Large intestine (tissue), 3 donors: ENCODE measurements at regions not wholly inside any gene's neighbourhood (a gene's known extent, or its start where the extent isn't known, plus 50 kb on each side); places are given as distances from the start of the nearest gene placed in this dataset.
A peak's percentile ranks its signal among the peaks of the same experiment; 100 is the strongest.
"Not testable (repeated sequence)": the region's sequence is repeated elsewhere in the genome, so short reads cannot be mapped to it uniquely, and the experiment has no call there.

Source experiments
- DNase-seq, 2 donors: peaks; one replicate each; pipeline versions ENCODE4 v3.0.0 to v3.0.0-alpha.2; 2013
- H3K27ac ChIP-seq: one replicate; pipeline ENCODE4 v1.5.1; 2013; ENCODE audit warnings: low read length
- H3K27me3 ChIP-seq: 2 replicates; pipeline ENCODE4 v1.6.1; 2013; ENCODE audit warnings: low read length; ENCODE audit not compliant: control insufficient read depth, insufficient read depth
- H3K36me3 ChIP-seq: 2 replicates; pipeline ENCODE4 v1.6.1; 2013; ENCODE audit warnings: low read length; ENCODE audit not compliant: control insufficient read depth, insufficient read depth
- H3K4me1 ChIP-seq: one replicate; pipeline ENCODE4 v1.6.1; 2013; ENCODE audit warnings: low read length; ENCODE audit not compliant: control insufficient read depth, insufficient read depth
- H3K4me3 ChIP-seq: one replicate; pipeline ENCODE4 v1.5.1; 2013; ENCODE audit warnings: low read length
- H3K9me3 ChIP-seq: one replicate; pipeline ENCODE4 v1.6.1; 2013; ENCODE audit warnings: mild to moderate bottlenecking, low read depth, low read length, moderate library complexity; ENCODE audit not compliant: control insufficient read depth
- WGBS: methylation state at CpG from one replicate; pipeline ENCODE4 v1.1.5; 2013; ENCODE audit warnings: low lambda C conversion rate; ENCODE audit not compliant: insufficient coverage; 5-methylcytosine and 5-hydroxymethylcytosine counted together

GRCh38 chr3:115204475-115204874 lies 57.4 kb upstream of the ZBTB20 start:
- Histone ChIP-seq H3K4me1 (no peaks in the 10 kb centered on the region), H3K4me3 (no peak overlapping the region), H3K27ac (no peak overlapping the region), H3K36me3 (no peaks in the 10 kb centered on the region), H3K9me3 (no peaks in the 10 kb centered on the region), H3K27me3 (no peaks in the 10 kb centered on the region)
- DNase-seq: peak; percentile 25 to 65

- H3K27me3 ChIP-seq: no peaks in the 10 kb centered on the region
- H3K27ac ChIP-seq: peak overlapping the region; percentile 84
- no peaks in the 10 kb centered on the region for H3K9me3 ChIP-seq
- 60% methylated on average over 1 of the region's 3 CpGs for WGBS
- no peak overlapping the region for H3K4me3 ChIP-seq
- no peaks in the 10 kb centered on the region for H3K36me3 ChIP-seq
- H3K4me1 ChIP-seq: no peaks in the 10 kb centered on the region
- peak; percentile 37 to 82 for DNase-seq
Observed at GRCh38 chr3:115208066-115208750, 61.1 kb upstream of the ZBTB20 start.

GRCh38 chr3:115211810-115212492 lies 64.9 kb upstream of the ZBTB20 start:
- Histone ChIP-seq H3K36me3 (no peaks in the 10 kb centered on the region), H3K27me3 (no peaks in the 10 kb centered on the region), H3K4me3 (no peak overlapping the region), H3K27ac (no peak overlapping the region), H3K4me1 (no peaks in the 10 kb centered on the region), H3K9me3 (no peaks in the 10 kb centered on the region)
- WGBS: no CpG with 5 or more reads among the region's 4 CpGs
- DNase-seq: peak in 1 of 2 donors; percentile 5

- H3K4me1 ChIP-seq: peaks cover 2% of the 10 kb centered on the region
- H3K27ac ChIP-seq: no peak overlapping the region
- H3K9me3 ChIP-seq: no peaks in the 10 kb centered on the region
- H3K36me3 ChIP-seq: no peaks in the 10 kb centered on the region
- no peak overlapping the region for H3K4me3 ChIP-seq
- DNase-seq: no peak
- no peaks in the 10 kb centered on the region for H3K27me3 ChIP-seq
Observed at GRCh38 chr3:115212615-115213014, 65.5 kb upstream of the ZBTB20 start.

GRCh38 chr3:115213052-115213451 lies 66.0 kb upstream of the ZBTB20 start:
- H3K36me3 ChIP-seq, H3K27ac ChIP-seq, DNase-seq, H3K4me1 ChIP-seq, H3K4me3 ChIP-seq, H3K27me3 ChIP-seq, H3K9me3 ChIP-seq: not testable (repeated sequence)
- WGBS: no CpG with 5 or more reads among the region's 8 CpGs

- no peak for DNase-seq
- Histone ChIP-seq H3K4me1 (peaks cover 8% of the 10 kb centered on the region), H3K4me3 (no peak overlapping the region), H3K27ac (no peak overlapping the region), H3K27me3 (peaks cover 2% of the 10 kb centered on the region), H3K9me3 (no peaks in the 10 kb centered on the region), H3K36me3 (no peaks in the 10 kb centered on the region)
- no CpG with 5 or more reads among the region's 2 CpGs for WGBS
Observed at GRCh38 chr3:115217292-115217677, 70.2 kb upstream of the ZBTB20 start.

GRCh38 chr3:115217678-115218451 lies 70.8 kb upstream of the ZBTB20 start:
- Histone ChIP-seq H3K36me3 (no peaks in the 10 kb centered on the region), H3K4me3 (no peak overlapping the region), H3K27me3 (peaks cover 2% of the 10 kb centered on the region), H3K9me3 (no peaks in the 10 kb centered on the region), H3K27ac (peak overlapping the region; percentile 22), H3K4me1 (peaks cover 8% of the 10 kb centered on the region)
- DNase-seq: peak; percentile 40 to 79
- WGBS: no CpG with 5 or more reads among the region's 7 CpGs

GRCh38 chr3:115218859-115219258 lies 71.8 kb upstream of the ZBTB20 start:
- DNase-seq: no peak
- 60% methylated on average over 1 of the region's 1 CpG for WGBS
- Histone ChIP-seq H3K4me3 (no peak overlapping the region), H3K4me1 (peaks cover 8% of the 10 kb centered on the region), H3K36me3 (no peaks in the 10 kb centered on the region), H3K27ac (no peak overlapping the region), H3K27me3 (peaks cover 2% of the 10 kb centered on the region), H3K9me3 (no peaks in the 10 kb centered on the region)

- Histone ChIP-seq H3K4me3 (no peak overlapping the region), H3K9me3 (no peaks in the 10 kb centered on the region), H3K36me3 (no peaks in the 10 kb centered on the region), H3K27me3 (peaks cover 4% of the 10 kb centered on the region), H3K27ac (no peak overlapping the region), H3K4me1 (no peaks in the 10 kb centered on the region)
- no peak for DNase-seq
- no CpG with 5 or more reads among the region's 1 CpG for WGBS
Observed at GRCh38 chr3:115224687-115225086, 77.6 kb upstream of the ZBTB20 start.

GRCh38 chr3:115226844-115227445 lies 79.9 kb upstream of the ZBTB20 start:
- no peaks in the 10 kb centered on the region for H3K36me3 ChIP-seq
- H3K4me1 ChIP-seq: no peaks in the 10 kb centered on the region
- H3K4me3 ChIP-seq: no peak overlapping the region
- WGBS: no CpG with 5 or more reads among the region's 1 CpG
- no peak overlapping the region for H3K27ac ChIP-seq
- H3K9me3 ChIP-seq: no peaks in the 10 kb centered on the region
- DNase-seq: no peak
- peaks cover 2% of the 10 kb centered on the region for H3K27me3 ChIP-seq
